GM21825 (cell line): ENCODE measurements at regions not wholly inside any gene's neighbourhood (a gene's known extent, or its start where the extent isn't known, plus 50 kb on each side); places are given as distances from the start of the nearest gene placed in this dataset.

ENCODE experiments used
- ATAC-seq: cut with Tn5 transposase; IDR thresholded peaks from one replicate; pipeline ENCODE4 v1.9.1; 2021; ENCODE audit warnings: mild to moderate bottlenecking, moderate library complexity; ENCODE audit not compliant: unreplicated experiment

- ATAC-seq = no peak
Observed at GRCh38 chr2:155442088-155442487, 743.6 kb downstream of the KCNJ3 start.

- ATAC-seq = no peak
Observed at GRCh38 chr2:155431004-155431507, 732.6 kb downstream of the KCNJ3 start.

- no peak for ATAC-seq
Observed at GRCh38 chr2:155427470-155427869, 729.0 kb downstream of the KCNJ3 start.

- no peak for ATAC-seq
Observed at GRCh38 chr2:155424518-155424917, 726.0 kb downstream of the KCNJ3 start.

- ATAC-seq = no peak
Observed at GRCh38 chr2:155418753-155419152, 720.3 kb downstream of the KCNJ3 start.

- peak; percentile 92 for ATAC-seq
Observed at GRCh38 chr2:155412598-155412997, 714.1 kb downstream of the KCNJ3 start.

GRCh38 chr2:155404433-155405002 is 706.0 kb downstream of the KCNJ3 start:
- no peak for ATAC-seq

GRCh38 chr2:155393406-155393805 is 694.9 kb downstream of the KCNJ3 start:
- no peak for ATAC-seq

- ATAC-seq = no peak
Observed at GRCh38 chr2:155391613-155392130, 693.2 kb downstream of the KCNJ3 start.

GRCh38 chr2:155389224-155389623 is 690.7 kb downstream of the KCNJ3 start:
- no peak for ATAC-seq

- ATAC-seq = no peak
Observed at GRCh38 chr2:155384555-155385123, 686.1 kb downstream of the KCNJ3 start.

- ATAC-seq = no peak
Observed at GRCh38 chr2:155382776-155383175, 684.3 kb downstream of the KCNJ3 start.

GRCh38 chr2:155381436-155381835 is 682.9 kb downstream of the KCNJ3 start:
- no peak for ATAC-seq

GRCh38 chr2:155379494-155379893 is 681.0 kb downstream of the KCNJ3 start:
- no peak for ATAC-seq

- ATAC-seq = no peak
Observed at GRCh38 chr2:155377931-155378444, 679.5 kb downstream of the KCNJ3 start.

GRCh38 chr2:155377266-155377680 is 678.8 kb downstream of the KCNJ3 start:
- no peak for ATAC-seq

GRCh38 chr2:155372969-155373368 is 674.5 kb downstream of the KCNJ3 start:
- ATAC-seq = no peak

- ATAC-seq = no peak
Observed at GRCh38 chr2:155368934-155369333, 670.4 kb downstream of the KCNJ3 start.

GRCh38 chr2:155364766-155365165 is 666.3 kb downstream of the KCNJ3 start:
- no peak for ATAC-seq

- no peak for ATAC-seq
Observed at GRCh38 chr2:155363349-155363888, 664.9 kb downstream of the KCNJ3 start.

GRCh38 chr2:155357172-155357571 is 658.7 kb downstream of the KCNJ3 start:
- no peak for ATAC-seq

GRCh38 chr2:155356250-155356649 is 657.8 kb downstream of the KCNJ3 start:
- no peak for ATAC-seq
